LNCaP clone FGC (cell line): ENCODE measurements at regions not wholly inside any gene's neighbourhood (a gene's known extent, or its start where the extent isn't known, plus 50 kb on each side); places are given as distances from the start of the nearest gene placed in this dataset.

Experiments used
- DNase-seq: peaks from one replicate; pipeline ENCODE4 v3.0.0-alpha.2; 2011; ENCODE audit warnings: low read depth
- H3K4me3 ChIP-seq: 2 replicates; pipeline ENCODE4 v1.5.1; 2011; ENCODE audit warnings: mild to moderate bottlenecking, low read depth, low read length, control low read depth
- CTCF ChIP-seq: IDR thresholded peaks from 2 replicates; pipeline ENCODE4 v1.5.1; 2012; ENCODE audit warnings: mild to moderate bottlenecking; ENCODE audit not compliant: control insufficient read depth, insufficient read depth; ENCODE audit errors: extremely low read depth

GRCh38 chr20:63077705-63078104 is 70.9 kb upstream of the BHLHE23 start:
- no peak for TF ChIP-seq CTCF
- no peak for DNase-seq
- no peak overlapping the region for H3K4me3 ChIP-seq

GRCh38 chr20:63076421-63076820 is 69.7 kb upstream of the BHLHE23 start:
- H3K4me3 ChIP-seq: no peak overlapping the region
- TF ChIP-seq CTCF: no peak
- no peak for DNase-seq

GRCh38 chr20:63074631-63075030 is 67.9 kb upstream of the BHLHE23 start:
- no peak for DNase-seq
- no peak overlapping the region for H3K4me3 ChIP-seq
- no peak for TF ChIP-seq CTCF

GRCh38 chr20:63074182-63074581 is 67.4 kb upstream of the BHLHE23 start:
- H3K4me3 ChIP-seq: no peak overlapping the region
- no peak for TF ChIP-seq CTCF
- no peak for DNase-seq

- DNase-seq: no peak
- no peak for TF ChIP-seq CTCF
- no peak overlapping the region for H3K4me3 ChIP-seq
These were observed 66.9 kb upstream of the BHLHE23 start for GRCh38 chr20:63073738-63074065.

GRCh38 chr20:63072991-63073737 is 66.4 kb upstream of the BHLHE23 start:
- no peak for TF ChIP-seq CTCF
- H3K4me3 ChIP-seq: no peak overlapping the region
- DNase-seq: no peak

GRCh38 chr20:63072231-63072791 is 65.5 kb upstream of the BHLHE23 start:
- H3K4me3 ChIP-seq: no peak overlapping the region
- no peak for DNase-seq
- no peak for TF ChIP-seq CTCF
